ENCODE measurements at regions not wholly inside any gene's neighbourhood (a gene's known extent, or its start where the extent isn't known, plus 50 kb on each side); places are given as distances from the start of the nearest gene placed in this dataset.

GRCh38 chr11:92703449-92703830 lies 266.0 kb upstream of the MTNR1B start:
- DNase-seq (ENCODE audit: low spot score) = no peak

- no peak for DNase-seq (ENCODE audit: low spot score)
Measured at GRCh38 chr11:92707173-92707619, 262.3 kb upstream of the MTNR1B start.

- DNase-seq (ENCODE audit: low spot score) = no peak
Measured at GRCh38 chr11:92707665-92708064, 261.8 kb upstream of the MTNR1B start.

- DNase-seq (ENCODE audit: low spot score) = no peak
Measured at GRCh38 chr11:92709329-92709728, 260.1 kb upstream of the MTNR1B start.

- DNase-seq (ENCODE audit: low spot score) = no peak
Measured at GRCh38 chr11:92711926-92712325, 257.5 kb upstream of the MTNR1B start.

GRCh38 chr11:92714111-92714510 lies 255.3 kb upstream of the MTNR1B start:
- DNase-seq (ENCODE audit: low spot score) = no peak

GRCh38 chr11:92717240-92717639 lies 252.2 kb upstream of the MTNR1B start:
- DNase-seq (ENCODE audit: low spot score) = no peak

- no peak for DNase-seq (ENCODE audit: low spot score)
Measured at GRCh38 chr11:92720385-92720784, 249.1 kb upstream of the MTNR1B start.

GRCh38 chr11:92725352-92725751 lies 244.1 kb upstream of the MTNR1B start:
- DNase-seq (ENCODE audit: low spot score) = no peak

- no peak for DNase-seq (ENCODE audit: low spot score)
Measured at GRCh38 chr11:92727123-92727522, 242.3 kb upstream of the MTNR1B start.

- DNase-seq (ENCODE audit: low spot score) = no peak
Measured at GRCh38 chr11:92727769-92728168, 241.7 kb upstream of the MTNR1B start.

- DNase-seq (ENCODE audit: low spot score) = no peak
Measured at GRCh38 chr11:92728628-92729027, 240.8 kb upstream of the MTNR1B start.

- peak; percentile 26 for DNase-seq (ENCODE audit: low spot score)
Measured at GRCh38 chr11:92735039-92735438, 234.4 kb upstream of the MTNR1B start.

GRCh38 chr11:92738276-92738675 lies 231.2 kb upstream of the MTNR1B start:
- DNase-seq (ENCODE audit: low spot score) = no peak

GRCh38 chr11:92739041-92739440 lies 230.4 kb upstream of the MTNR1B start:
- no peak for DNase-seq (ENCODE audit: low spot score)

GRCh38 chr11:92739491-92739890 lies 230.0 kb upstream of the MTNR1B start:
- no peak for DNase-seq (ENCODE audit: low spot score)

- DNase-seq (ENCODE audit: low spot score) = no peak
Measured at GRCh38 chr11:92740276-92740675, 229.2 kb upstream of the MTNR1B start.

GRCh38 chr11:92744929-92745585 lies 224.4 kb upstream of the MTNR1B start:
- no peak for DNase-seq (ENCODE audit: low spot score)

- DNase-seq (ENCODE audit: low spot score) = no peak
Measured at GRCh38 chr11:92750794-92751193, 218.7 kb upstream of the MTNR1B start.

GRCh38 chr11:92751594-92751993 lies 217.9 kb upstream of the MTNR1B start:
- DNase-seq (ENCODE audit: low spot score) = no peak

- no peak for DNase-seq (ENCODE audit: low spot score)
Measured at GRCh38 chr11:92752122-92752521, 217.3 kb upstream of the MTNR1B start.

- DNase-seq (ENCODE audit: low spot score) = no peak
Measured at GRCh38 chr11:92753161-92753560, 216.3 kb upstream of the MTNR1B start.

GRCh38 chr11:92758241-92758780 lies 211.1 kb upstream of the MTNR1B start:
- no peak for DNase-seq (ENCODE audit: low spot score)

- no peak for DNase-seq (ENCODE audit: low spot score)
Measured at GRCh38 chr11:92759571-92760214, 209.8 kb upstream of the MTNR1B start.
